ENCODE measurements at regions not wholly inside any gene's neighbourhood (a gene's known extent, or its start where the extent isn't known, plus 50 kb on each side); places are given as distances from the start of the nearest gene placed in this dataset.
A peak's percentile ranks its signal among the peaks of the same experiment; 100 is the strongest.

GRCh38 chr7:131233193-131233592 is 94.5 kb upstream of the MKLN1 start (continued):
- TF ChIP-seq ZSCAN4 (tag by site-specific recombination; IDR thresholded peaks at IDR 0.05) (no peak), ZNF140 (tag by site-specific recombination; IDR thresholded peaks at IDR 0.05) (peak; percentile 41; the same call in 1 of the 2 replicates), ZNF555 (tag by site-specific recombination; conservative IDR thresholded peaks at IDR 0.05) (peak; percentile 36), ZIC2 (tag by site-specific recombination; IDR thresholded peaks at IDR 0.05) (no peak), GFI1B (tag by site-specific recombination; IDR thresholded peaks at IDR 0.05) (no peak), ZNF426 (tag by site-specific recombination; IDR thresholded peaks at IDR 0.05) (peak; percentile 53), OVOL3 (tag by site-specific recombination; IDR thresholded peaks at IDR 0.05) (no peak), ZNF510 (tag by site-specific recombination; IDR thresholded peaks at IDR 0.05; ENCODE audit: insufficient replicate concordance) (peak; percentile 22), MYNN (tag by site-specific recombination; IDR thresholded peaks at IDR 0.05; ENCODE audit: borderline replicate concordance) (no peak)

DNA sequence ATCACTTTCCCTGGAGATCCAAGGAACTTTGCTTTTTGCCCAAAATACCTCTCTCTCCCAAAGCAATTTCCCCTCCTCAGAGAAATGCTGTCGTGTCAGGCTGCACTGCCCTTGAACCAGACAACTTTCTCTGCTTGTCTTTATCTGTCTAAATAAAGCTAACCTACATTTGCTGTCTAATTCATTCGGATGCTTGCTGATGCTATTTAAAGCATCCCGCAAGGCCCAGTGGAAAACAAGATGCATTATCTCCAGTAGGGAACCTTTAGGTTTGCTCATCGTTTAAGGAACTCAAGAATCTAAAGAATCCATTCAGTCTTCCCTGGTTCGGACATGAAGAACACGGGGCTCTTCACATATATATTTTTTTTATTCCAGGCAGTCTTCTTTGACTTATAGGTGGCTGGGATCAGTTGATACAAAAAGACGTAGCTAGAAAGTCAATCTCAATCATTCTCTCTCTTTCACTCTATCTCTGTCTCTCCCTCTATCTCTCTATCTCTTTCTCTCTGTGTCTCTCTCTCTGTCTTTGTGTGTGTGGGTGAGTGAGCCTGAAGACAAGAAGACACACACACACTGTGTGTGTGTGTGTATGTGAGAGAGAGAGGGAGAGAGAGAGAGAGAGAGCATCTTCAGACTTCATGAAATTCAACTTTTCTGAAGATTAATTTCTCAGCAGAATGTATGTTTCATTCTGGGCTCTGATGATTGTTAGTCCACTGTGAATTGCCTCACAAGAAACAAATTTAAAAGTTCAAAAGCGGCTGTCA is 92.8 kb upstream of the MKLN1 start:
- Histone ChIP-seq H3K9me3 (ENCODE audit: control insufficient read depth, insufficient read depth, low read depth, low read length) (no peaks in the 10 kb centered on the region), H3K4me3 (ENCODE audit: low read depth, low read length) (no peak overlapping the region), H3K27ac (ENCODE audit: extremely low read depth, low read depth, low read length) (no peak overlapping the region), H3K36me3 (ENCODE audit: control insufficient read depth in 2 of 2, insufficient read depth in 1 of 2, low read length in 2 of 2) (no peaks in the 10 kb centered on the region), H3K4me1 (ENCODE audit: control insufficient read depth, insufficient read depth, low read length) (no peaks in the 10 kb centered on the region)
- ChIA-PET CTCF (interaction anchor here (0.6 kb wide), 1 partner anchor 167 kb away, joined by 3 read pairs; no protein-coding TSS in a partner anchor), POLR2A (no interaction called here)
- TF ChIP-seq ZEB2 (tag by site-specific recombination; IDR thresholded peaks at IDR 0.05) (no peak), PRDM1 (tag by site-specific recombination; IDR thresholded peaks at IDR 0.05) (peak; percentile 7; the same call in 1 of the 2 replicates), ZNF37A (tag by site-specific recombination; IDR thresholded peaks at IDR 0.05) (no peak), ZNF596 (tag by site-specific recombination; IDR thresholded peaks at IDR 0.05) (peak; percentile 75), ZNF248 (tag by site-specific recombination; IDR thresholded peaks at IDR 0.05) (no peak), ZNF112 (tag by site-specific recombination; IDR thresholded peaks at IDR 0.05) (no peak)
- TF ChIP-seq, protein P1, sequence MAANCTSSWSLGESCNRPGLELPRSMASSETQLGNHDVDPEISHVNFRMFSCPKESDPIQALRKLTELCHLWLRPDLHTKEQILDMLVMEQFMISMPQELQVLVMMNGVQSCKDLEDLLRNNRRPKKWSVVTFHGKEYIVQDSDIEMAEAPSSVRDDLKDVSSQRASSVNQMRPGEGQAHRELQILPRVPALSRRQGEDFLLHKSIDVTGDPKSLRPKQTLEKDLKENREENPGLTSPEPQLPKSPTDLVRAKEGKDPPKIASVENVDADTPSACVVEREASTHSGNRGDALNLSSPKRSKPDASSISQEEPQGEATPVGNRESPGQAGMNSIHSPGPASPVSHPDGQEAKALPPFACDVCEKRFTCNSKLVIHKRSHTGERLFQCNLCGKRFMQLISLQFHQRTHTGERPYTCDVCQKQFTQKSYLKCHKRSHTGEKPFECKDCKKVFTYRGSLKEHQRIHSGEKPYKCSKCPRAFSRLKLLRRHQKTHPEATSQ (tag by site-specific recombination; IDR thresholded peaks at IDR 0.05), result no peak
- TF ChIP-seq, protein P2, sequence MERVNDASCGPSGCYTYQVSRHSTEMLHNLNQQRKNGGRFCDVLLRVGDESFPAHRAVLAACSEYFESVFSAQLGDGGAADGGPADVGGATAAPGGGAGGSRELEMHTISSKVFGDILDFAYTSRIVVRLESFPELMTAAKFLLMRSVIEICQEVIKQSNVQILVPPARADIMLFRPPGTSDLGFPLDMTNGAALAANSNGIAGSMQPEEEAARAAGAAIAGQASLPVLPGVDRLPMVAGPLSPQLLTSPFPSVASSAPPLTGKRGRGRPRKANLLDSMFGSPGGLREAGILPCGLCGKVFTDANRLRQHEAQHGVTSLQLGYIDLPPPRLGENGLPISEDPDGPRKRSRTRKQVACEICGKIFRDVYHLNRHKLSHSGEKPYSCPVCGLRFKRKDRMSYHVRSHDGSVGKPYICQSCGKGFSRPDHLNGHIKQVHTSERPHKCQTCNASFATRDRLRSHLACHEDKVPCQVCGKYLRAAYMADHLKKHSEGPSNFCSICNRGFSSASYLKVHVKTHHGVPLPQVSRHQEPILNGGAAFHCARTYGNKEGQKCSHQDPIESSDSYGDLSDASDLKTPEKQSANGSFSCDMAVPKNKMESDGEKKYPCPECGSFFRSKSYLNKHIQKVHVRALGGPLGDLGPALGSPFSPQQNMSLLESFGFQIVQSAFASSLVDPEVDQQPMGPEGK (tag by site-specific recombination; IDR thresholded peaks at IDR 0.05), result no peak

DNA sequence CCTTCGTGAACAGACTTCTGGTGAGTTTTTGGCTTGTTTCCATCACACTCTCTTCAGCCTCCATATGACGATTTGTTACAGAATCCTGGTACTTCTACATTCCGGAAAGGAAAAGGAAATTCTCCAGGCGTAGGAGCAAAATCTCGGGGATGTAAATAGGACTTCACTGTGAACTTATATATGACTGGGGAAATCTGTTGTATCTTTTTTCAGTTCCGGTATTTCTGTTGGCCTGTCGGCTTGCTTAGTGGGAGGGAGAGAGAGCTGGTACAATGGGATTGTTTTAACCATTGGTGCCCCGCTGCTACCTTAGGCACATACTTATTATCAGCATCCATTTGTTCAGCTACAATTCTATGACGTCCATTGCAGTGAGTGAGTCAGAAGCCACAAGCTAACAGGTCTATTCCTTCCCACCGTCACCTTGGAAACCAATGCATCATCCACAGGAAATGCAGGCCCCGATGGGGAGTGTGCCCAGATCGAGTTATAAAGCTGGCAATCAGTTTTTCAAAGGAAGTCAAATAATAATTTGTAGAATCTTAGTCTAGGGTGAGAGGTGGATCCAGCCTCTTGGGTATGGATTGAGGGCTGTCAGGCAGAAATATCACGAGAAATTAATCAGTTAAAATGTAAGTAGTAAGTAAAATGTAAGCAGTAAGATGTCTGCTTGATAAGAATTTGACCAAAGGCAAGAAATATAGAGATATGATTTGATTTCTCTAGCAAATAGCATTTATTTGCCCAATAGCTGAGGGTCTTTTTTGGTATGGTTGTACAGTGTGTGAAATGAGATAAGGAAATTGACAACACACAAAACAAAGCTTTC is 92.0 kb upstream of the MKLN1 start:
- ChIA-PET POLR2A (no interaction called here), CTCF (interaction anchor here (0.7 kb wide), 1 partner anchor 336 kb away, joined by 3 read pairs; no protein-coding TSS in a partner anchor)
- no peak overlapping the region for H3K4me3 ChIP-seq (ENCODE audit: low read depth, low read length)
- no peak overlapping the region for H3K27ac ChIP-seq (ENCODE audit: extremely low read depth, low read depth, low read length)
- no peaks in the 10 kb centered on the region for H3K36me3 ChIP-seq (ENCODE audit: control insufficient read depth in 2 of 2, insufficient read depth in 1 of 2, low read length in 2 of 2)
- H3K9me3 ChIP-seq (ENCODE audit: control insufficient read depth, insufficient read depth, low read depth, low read length), result no peaks in the 10 kb centered on the region
- no peaks in the 10 kb centered on the region for H3K4me1 ChIP-seq (ENCODE audit: control insufficient read depth, insufficient read depth, low read length)
- TF ChIP-seq ZNF518A (tag by site-specific recombination; conservative IDR thresholded peaks at IDR 0.05; ENCODE audit: low read depth) (no peak), ZNF561 (tag by site-specific recombination; IDR thresholded peaks at IDR 0.05; ENCODE audit: borderline replicate concordance) (no peak), ZNF660 (tag by site-specific recombination; IDR thresholded peaks at IDR 0.05) (peak; percentile 97), ZFP37 (tag by site-specific recombination; IDR thresholded peaks at IDR 0.05) (no peak), ZNF629 (tag by site-specific recombination; IDR thresholded peaks at IDR 0.05) (peak; percentile 35; the same call in 1 of the 2 replicates), ZNF24 (tag by site-specific recombination; IDR thresholded peaks at IDR 0.05) (no peak)

All from HEK293 (cell line).